ENCODE measurements at regions not wholly inside any gene's neighbourhood (a gene's known extent, or its start where the extent isn't known, plus 50 kb on each side); places are given as distances from the start of the nearest gene placed in this dataset.

GRCh38 chr3:18494251-18494650 is 69.1 kb upstream of the SATB1 start:
- no peak for FAIRE-seq
- no peak overlapping the region for H3K27ac ChIP-seq (ENCODE audit: extremely low read depth, low read depth, low read length)
- no TSS peak for BruUV-seq (replicated peaks)
- H3K36me3 ChIP-seq (ENCODE audit: control insufficient read depth, insufficient read depth, low read length), result no peaks in the 10 kb centered on the region
- CTCF ChIA-PET (ENCODE audit: low intra/inter-chr PET ratio), result no interaction called here
- no peak overlapping the region for H3K9ac ChIP-seq (ENCODE audit: insufficient read depth in 1 of 2, low read depth in 2 of 2, low read length in 2 of 2)
- no peaks in the 10 kb centered on the region for H3K9me3 ChIP-seq (replicated peaks; ENCODE audit: control insufficient read depth, insufficient read depth, low read depth, low read length)
- no peaks in the 10 kb centered on the region for H3K27me3 ChIP-seq (ENCODE audit: control insufficient read depth in 2 of 2, insufficient read depth in 2 of 2, low read length in 2 of 2)
- H3K4me3 ChIP-seq, result no peak overlapping the region
- no peak for ATAC-seq
- in situ Hi-C loops (cut with MboI), result no loop called here
- POLR2A ChIA-PET, result no interaction called here
- H3K79me2 ChIP-seq (ENCODE audit: control insufficient read depth, insufficient read depth, low read length), result no peaks in the 10 kb centered on the region
- no peaks in the 10 kb centered on the region for H3K9me1 ChIP-seq (ENCODE audit: control insufficient read depth, insufficient read depth, low read length)
- H2AFZ ChIP-seq (ENCODE audit: low read depth, low read length), result no peak overlapping the region
- WGBS (ENCODE audit: insufficient coverage, low coverage, missing lambda C conversion rate), result 0% methylated on average over 1 of the region's 1 CpG
- DNase-seq (ENCODE audit: extremely low read depth in 1 of 4, low spot score in 3 of 4), result no peak
- H3K4me1 ChIP-seq (replicated peaks in 1 of 2; ENCODE audit: control insufficient read depth in 2 of 2, insufficient read depth in 2 of 2, low read length in 2 of 2), result no peaks in the 10 kb centered on the region
- no peaks in the 10 kb centered on the region for H4K20me1 ChIP-seq (replicated peaks; ENCODE audit: control insufficient read depth, insufficient read depth, low read length)
- intact Hi-C loops (cut with micrococcal nuclease), result no loop called here
- no peak for TF ChIP-seq ZNF253 (CRISPR knock-in tag; conservative IDR thresholded peaks at IDR 0.05)
- TF ChIP-seq RBBP5 (IDR thresholded peaks at IDR 0.05; ENCODE audit: borderline replicate concordance, insufficient read depth, low read length, poor library complexity, severe bottlenecking), result no peak
- no peak for TF ChIP-seq RCOR1 (IDR thresholded peaks at IDR 0.05; ENCODE audit: borderline replicate concordance in 1 of 2, low read depth in 2 of 2, low read length in 2 of 2)
- no peak for TF ChIP-seq XRCC3 (IDR thresholded peaks at IDR 0.05)
- TF ChIP-seq ZBTB33 (CRISPR knock-in tag; IDR thresholded peaks at IDR 0.05), result no peak
- no peak for TF ChIP-seq KAT7 (CRISPR knock-in tag; IDR thresholded peaks at IDR 0.05; ENCODE audit: borderline replicate concordance)
- TF ChIP-seq SMARCC2 (IDR thresholded peaks at IDR 0.05; ENCODE audit: low read depth), result no peak
- TF ChIP-seq ZNF780A (CRISPR knock-in tag; IDR thresholded peaks at IDR 0.05), result no peak
- no peak for TF ChIP-seq LEF1 (IDR thresholded peaks at IDR 0.05)
- no peak for TF ChIP-seq DMBX1 (CRISPR knock-in tag; IDR thresholded peaks at IDR 0.05; ENCODE audit: borderline replicate concordance)
- TF ChIP-seq ZNF347 (CRISPR knock-in tag; IDR thresholded peaks at IDR 0.05; ENCODE audit: low read depth), result no peak
- TF ChIP-seq FOXA3 (CRISPR knock-in tag; conservative IDR thresholded peaks at IDR 0.05 in 1 of 2, IDR thresholded peaks at IDR 0.05 in 1 of 2), result no peak
- no peak for TF ChIP-seq TAL1 (IDR thresholded peaks at IDR 0.05)
- H3K4me2 ChIP-seq (ENCODE audit: insufficient read depth, low read length), result no peak overlapping the region

All from K562 (cell line).